NCI-H2171 (cell line): ENCODE measurements at regions not wholly inside any gene's neighbourhood (a gene's known extent, or its start where the extent isn't known, plus 50 kb on each side); places are given as distances from the start of the nearest gene placed in this dataset.

Experiments used
- DNase-seq: peaks from one replicate; lab custom pipeline; 2025; lab: John Stamatoyannopoulos, UW

- no peak for DNase-seq
Measured at GRCh38 chr9:2448193-2448738, 173.3 kb upstream of the VLDLR start.

GRCh38 chr9:2453106-2453505 is 168.5 kb upstream of the VLDLR start:
- DNase-seq, result no peak

GRCh38 chr9:2453701-2454100 is 167.9 kb upstream of the VLDLR start:
- no peak for DNase-seq

GRCh38 chr9:2459756-2460155 is 161.8 kb upstream of the VLDLR start:
- peak; percentile 60 for DNase-seq

- DNase-seq, result peak; percentile 95
Measured at GRCh38 chr9:2461892-2462291, 159.7 kb upstream of the VLDLR start.

- no peak for DNase-seq
Measured at GRCh38 chr9:2464624-2465023, 157.0 kb upstream of the VLDLR start.

GRCh38 chr9:2465516-2465915 is 156.1 kb upstream of the VLDLR start:
- DNase-seq, result no peak

GRCh38 chr9:2465921-2466460 is 155.6 kb upstream of the VLDLR start:
- peak; percentile 64 for DNase-seq

- peak; percentile 74 for DNase-seq
Measured at GRCh38 chr9:2466703-2467102, 154.9 kb upstream of the VLDLR start.

GRCh38 chr9:2469681-2470221 is 151.8 kb upstream of the VLDLR start:
- DNase-seq, result no peak

- no peak for DNase-seq
Measured at GRCh38 chr9:2473681-2474080, 147.9 kb upstream of the VLDLR start.

- no peak for DNase-seq
Measured at GRCh38 chr9:2477755-2478154, 143.8 kb upstream of the VLDLR start.

GRCh38 chr9:2478421-2478820 is 143.2 kb upstream of the VLDLR start:
- DNase-seq, result no peak

GRCh38 chr9:2479056-2479565 is 142.5 kb upstream of the VLDLR start:
- no peak for DNase-seq

- DNase-seq, result no peak
Measured at GRCh38 chr9:2480255-2480837, 141.2 kb upstream of the VLDLR start.

GRCh38 chr9:2481216-2481615 is 140.4 kb upstream of the VLDLR start:
- DNase-seq, result no peak

- DNase-seq, result no peak
Measured at GRCh38 chr9:2486988-2487387, 134.6 kb upstream of the VLDLR start.

GRCh38 chr9:2489838-2490314 is 131.7 kb upstream of the VLDLR start:
- no peak for DNase-seq

GRCh38 chr9:2492161-2492560 is 129.4 kb upstream of the VLDLR start:
- DNase-seq, result no peak

GRCh38 chr9:2493109-2493508 is 128.5 kb upstream of the VLDLR start:
- no peak for DNase-seq

- DNase-seq, result no peak
Measured at GRCh38 chr9:2493529-2493928, 128.1 kb upstream of the VLDLR start.

- no peak for DNase-seq
Measured at GRCh38 chr9:2494562-2494961, 127.0 kb upstream of the VLDLR start.

- no peak for DNase-seq
Measured at GRCh38 chr9:2495221-2496005, 126.2 kb upstream of the VLDLR start.
